ENCODE measurements at regions not wholly inside any gene's neighbourhood (a gene's known extent, or its start where the extent isn't known, plus 50 kb on each side); places are given as distances from the start of the nearest gene placed in this dataset.

- TF ChIP-seq CTCF (IDR thresholded peaks at IDR 0.05) (no peak), EP300 (IDR thresholded peaks at IDR 0.05) (no peak), POLR2AphosphoS5 (IDR thresholded peaks at IDR 0.05) (no peak)
These were observed 148.2 kb upstream of the GGTLC1 start for GRCh38 chr20:24136659-24137246.

Measured in upper lobe of left lung (tissue), 4 donors.